LNCaP clone FGC (cell line): ENCODE measurements at regions not wholly inside any gene's neighbourhood (a gene's known extent, or its start where the extent isn't known, plus 50 kb on each side); places are given as distances from the start of the nearest gene placed in this dataset.

ENCODE experiments used
- DNase-seq: peaks from one replicate; pipeline ENCODE4 v3.0.0-alpha.2; 2011; ENCODE audit warnings: low read depth
- H3K4me3 ChIP-seq: 2 replicates; pipeline ENCODE4 v1.5.1; 2011; ENCODE audit warnings: mild to moderate bottlenecking, low read depth, low read length, control low read depth
- CTCF ChIP-seq: IDR thresholded peaks from 2 replicates; pipeline ENCODE4 v1.5.1; 2012; ENCODE audit warnings: mild to moderate bottlenecking; ENCODE audit not compliant: control insufficient read depth, insufficient read depth; ENCODE audit errors: extremely low read depth

GRCh38 chr17:34874478-34874877 is 86.8 kb downstream of the CCT6B start:
- no peak for TF ChIP-seq CTCF
- DNase-seq = no peak
- H3K4me3 ChIP-seq = no peak overlapping the region

GRCh38 chr17:34872640-34873039 is 88.6 kb downstream of the CCT6B start:
- DNase-seq = no peak
- TF ChIP-seq CTCF = no peak
- H3K4me3 ChIP-seq = no peak overlapping the region

GRCh38 chr17:34869641-34870040 is 91.6 kb downstream of the CCT6B start:
- no peak for DNase-seq
- no peak for TF ChIP-seq CTCF
- H3K4me3 ChIP-seq = no peak overlapping the region

- no peak for TF ChIP-seq CTCF
- no peak for DNase-seq
- no peak overlapping the region for H3K4me3 ChIP-seq
Observed at GRCh38 chr17:34865716-34866115, 95.5 kb downstream of the CCT6B start.

GRCh38 chr17:34862384-34862783 is 98.9 kb downstream of the CCT6B start:
- no peak for TF ChIP-seq CTCF
- no peak overlapping the region for H3K4me3 ChIP-seq
- DNase-seq = no peak

GRCh38 chr17:34861864-34862263 is 99.4 kb downstream of the CCT6B start:
- no peak for DNase-seq
- H3K4me3 ChIP-seq = no peak overlapping the region
- no peak for TF ChIP-seq CTCF

GRCh38 chr17:34859652-34860051 is 101.6 kb downstream of the CCT6B start:
- DNase-seq = no peak
- TF ChIP-seq CTCF = no peak
- no peak overlapping the region for H3K4me3 ChIP-seq
